Lower leg skin (tissue), 4 donors: ENCODE measurements at regions not wholly inside any gene's neighbourhood (a gene's known extent, or its start where the extent isn't known, plus 50 kb on each side); places are given as distances from the start of the nearest gene placed in this dataset.
A peak's percentile ranks its signal among the peaks of the same experiment; 100 is the strongest.

Experiments used
- DNase-seq, 2 donors: peaks; one replicate each; pipeline ENCODE4 v3.0.0-alpha.2; 2019; ENCODE audit warnings: low spot score in 2 of 2
- H3K4me3 ChIP-seq: fragments of 200-600 bp; sonication (generic); 2 replicates; pipeline ENCODE4 v1.5.1; 2017; ENCODE audit warnings: mild to moderate bottlenecking, low read depth; ENCODE audit not compliant: poor library complexity, severe bottlenecking
- POLR2A ChIP-seq, 2 donors: fragments of 450-650 bp; IDR thresholded peaks; one replicate each; pipeline ENCODE4 v1.6.1; 2016 to 2017; ENCODE audit warnings: antibody characterized with exemption in 2 of 2, mild to moderate bottlenecking in 1 of 2, moderate library complexity in 1 of 2
- whole genome bisulfite sequencing, 2 donors: methylation state at CpG; one replicate each; pipeline ENCODE4 v1.1.5; 2018; 5-methylcytosine and 5-hydroxymethylcytosine counted together
- intact Hi-C: fragments of 100-400 bp; cut with DNase I; formaldehyde crosslinking; loops from one replicate; pipeline ENCODE4 v1.15.0; 2023; ENCODE audit warnings: low total_unique reads
- TF ChIP-seq, protein P1 (sequence below), 3 donors: fragments of 450-650 bp; IDR thresholded peaks; one replicate each; pipeline ENCODE4 v1.5.1; 2016; ENCODE audit warnings: antibody characterized with exemption in 3 of 3, mild to moderate bottlenecking in 3 of 3, moderate library complexity in 2 of 3

DNA sequence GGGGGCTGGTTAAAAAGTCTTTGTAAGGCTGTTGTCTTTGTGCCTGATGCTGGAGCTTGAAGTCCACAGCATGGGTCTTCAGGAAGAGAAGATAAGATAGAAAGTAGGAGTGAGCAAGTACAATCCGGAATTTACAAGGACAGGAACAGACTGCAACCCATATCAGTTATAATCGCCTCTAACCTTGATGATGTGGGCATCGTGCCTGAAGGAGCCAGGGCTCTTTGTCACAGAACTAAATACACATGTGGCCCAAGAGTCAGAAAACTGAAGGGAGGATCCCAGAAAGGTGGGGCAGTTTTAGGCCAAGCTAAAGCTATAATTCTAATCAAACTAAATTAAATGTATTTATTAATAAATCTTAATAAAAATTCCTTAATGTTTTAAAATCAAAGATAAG is 132.2 kb downstream of the TMCO5A start:
- no peak overlapping the region for H3K4me3 ChIP-seq
- no peak for TF ChIP-seq POLR2A (IDR thresholded peaks at IDR 0.05)
- TF ChIP-seq, protein P1, sequence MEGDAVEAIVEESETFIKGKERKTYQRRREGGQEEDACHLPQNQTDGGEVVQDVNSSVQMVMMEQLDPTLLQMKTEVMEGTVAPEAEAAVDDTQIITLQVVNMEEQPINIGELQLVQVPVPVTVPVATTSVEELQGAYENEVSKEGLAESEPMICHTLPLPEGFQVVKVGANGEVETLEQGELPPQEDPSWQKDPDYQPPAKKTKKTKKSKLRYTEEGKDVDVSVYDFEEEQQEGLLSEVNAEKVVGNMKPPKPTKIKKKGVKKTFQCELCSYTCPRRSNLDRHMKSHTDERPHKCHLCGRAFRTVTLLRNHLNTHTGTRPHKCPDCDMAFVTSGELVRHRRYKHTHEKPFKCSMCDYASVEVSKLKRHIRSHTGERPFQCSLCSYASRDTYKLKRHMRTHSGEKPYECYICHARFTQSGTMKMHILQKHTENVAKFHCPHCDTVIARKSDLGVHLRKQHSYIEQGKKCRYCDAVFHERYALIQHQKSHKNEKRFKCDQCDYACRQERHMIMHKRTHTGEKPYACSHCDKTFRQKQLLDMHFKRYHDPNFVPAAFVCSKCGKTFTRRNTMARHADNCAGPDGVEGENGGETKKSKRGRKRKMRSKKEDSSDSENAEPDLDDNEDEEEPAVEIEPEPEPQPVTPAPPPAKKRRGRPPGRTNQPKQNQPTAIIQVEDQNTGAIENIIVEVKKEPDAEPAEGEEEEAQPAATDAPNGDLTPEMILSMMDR (IDR thresholded peaks at IDR 0.05), result no peak
- no peak for DNase-seq
- intact Hi-C loops, result no loop called here
- 84 to 97% methylated on average over 3 of the region's 3 CpGs for WGBS, 2 donors

DNA sequence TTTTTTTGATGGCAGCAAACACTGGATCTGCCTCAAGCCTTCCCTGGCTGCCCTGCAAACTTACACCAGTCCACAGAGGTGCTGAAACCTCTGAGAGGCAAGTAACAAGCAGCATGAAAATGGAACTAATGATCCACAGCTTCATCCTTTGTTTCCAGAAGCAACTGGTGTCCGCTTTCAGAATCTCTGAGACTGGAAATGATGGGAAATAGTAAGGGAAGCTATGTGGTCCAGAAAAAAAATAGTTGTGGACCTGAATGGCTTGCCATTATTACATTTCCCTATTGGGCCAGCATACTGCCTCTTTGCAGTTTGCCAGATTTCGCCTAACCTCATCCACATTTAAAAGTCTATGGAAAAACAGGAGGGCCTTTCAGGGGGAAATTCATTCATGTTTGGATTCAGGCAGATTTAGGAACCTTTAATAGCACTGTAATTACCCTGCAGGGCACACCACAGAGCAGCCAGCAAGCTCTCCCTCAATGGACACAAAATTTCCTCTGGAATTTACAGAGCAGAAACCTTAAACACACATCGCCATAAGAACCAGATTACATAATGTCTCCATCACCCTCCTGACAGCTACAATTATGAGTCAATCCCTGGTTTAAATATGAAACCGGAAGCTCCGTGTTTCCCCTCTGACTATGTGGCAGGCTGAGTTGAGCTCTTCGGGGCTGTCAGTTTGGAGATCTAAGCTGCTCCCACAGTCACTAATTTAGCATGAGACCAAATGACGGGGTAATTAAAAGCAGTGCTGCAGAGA is 134.4 kb downstream of the TMCO5A start:
- WGBS, 2 donors, result 17 to 18% methylated on average over 7 of the region's 7 CpGs
- peak in 1 of 2 donors; percentile 40 for DNase-seq
- no peak overlapping the region for H3K4me3 ChIP-seq
- intact Hi-C loops, result no loop called here
- TF ChIP-seq POLR2A (IDR thresholded peaks at IDR 0.05), result no peak
- TF ChIP-seq, protein P1 (IDR thresholded peaks at IDR 0.05), result no peak

DNA sequence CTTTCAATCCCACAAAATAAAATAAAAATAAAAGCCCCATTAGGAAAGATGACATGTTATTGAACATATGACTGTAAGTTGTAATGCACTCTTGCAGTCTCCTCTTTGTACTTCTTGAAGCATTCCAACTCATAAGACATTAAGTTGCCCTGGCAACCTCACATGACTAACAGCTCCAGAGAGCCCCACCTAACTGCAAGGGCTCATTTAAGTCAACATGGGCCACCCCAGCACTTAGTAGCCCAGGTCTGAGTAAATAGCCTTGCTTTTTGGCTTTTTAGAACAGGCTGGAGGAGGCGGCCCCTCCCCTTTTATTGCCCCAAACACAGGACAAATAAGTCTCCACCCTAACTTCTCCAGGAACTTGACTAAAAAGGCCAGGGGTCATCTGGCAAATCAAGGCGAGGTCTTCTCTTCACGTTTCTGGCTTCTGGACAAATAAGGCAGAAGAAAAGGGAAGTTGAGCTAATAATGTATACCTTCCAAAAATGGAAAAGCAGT is 135.1 kb downstream of the TMCO5A start:
- peak; percentile 64 to 87 for DNase-seq
- no peak overlapping the region for H3K4me3 ChIP-seq
- 24 to 31% methylated on average over 3 of the region's 3 CpGs for WGBS, 2 donors
- intact Hi-C loops, result no loop called here
- TF ChIP-seq, protein P1 (IDR thresholded peaks at IDR 0.05), result no peak
- no peak for TF ChIP-seq POLR2A (IDR thresholded peaks at IDR 0.05)

DNA sequence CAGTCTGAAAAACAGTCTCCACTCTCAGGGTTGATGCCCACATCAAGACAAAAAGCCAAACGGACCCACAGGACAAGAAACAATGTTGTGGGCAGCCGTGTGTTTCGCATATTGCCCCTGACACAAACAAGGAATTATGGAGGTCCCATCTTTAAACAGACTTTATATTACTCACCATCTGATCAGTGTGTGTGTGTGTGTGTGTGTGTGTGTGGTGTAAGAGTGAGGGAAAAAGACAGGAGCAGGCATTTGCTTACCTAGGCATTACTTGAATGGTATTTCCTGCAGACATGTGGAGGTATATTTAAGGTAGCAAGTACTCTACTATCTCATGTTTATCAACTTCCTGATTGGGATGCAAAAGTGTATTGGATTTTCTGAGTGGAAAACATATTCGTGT is 136.3 kb downstream of the TMCO5A start:
- no peak overlapping the region for H3K4me3 ChIP-seq
- DNase-seq, result no peak
- intact Hi-C loops, result no loop called here
- WGBS, 2 donors, result 85 to 88% methylated on average over 4 of the region's 4 CpGs
- TF ChIP-seq, protein P1 (IDR thresholded peaks at IDR 0.05), result no peak
- no peak for TF ChIP-seq POLR2A (IDR thresholded peaks at IDR 0.05)

DNA sequence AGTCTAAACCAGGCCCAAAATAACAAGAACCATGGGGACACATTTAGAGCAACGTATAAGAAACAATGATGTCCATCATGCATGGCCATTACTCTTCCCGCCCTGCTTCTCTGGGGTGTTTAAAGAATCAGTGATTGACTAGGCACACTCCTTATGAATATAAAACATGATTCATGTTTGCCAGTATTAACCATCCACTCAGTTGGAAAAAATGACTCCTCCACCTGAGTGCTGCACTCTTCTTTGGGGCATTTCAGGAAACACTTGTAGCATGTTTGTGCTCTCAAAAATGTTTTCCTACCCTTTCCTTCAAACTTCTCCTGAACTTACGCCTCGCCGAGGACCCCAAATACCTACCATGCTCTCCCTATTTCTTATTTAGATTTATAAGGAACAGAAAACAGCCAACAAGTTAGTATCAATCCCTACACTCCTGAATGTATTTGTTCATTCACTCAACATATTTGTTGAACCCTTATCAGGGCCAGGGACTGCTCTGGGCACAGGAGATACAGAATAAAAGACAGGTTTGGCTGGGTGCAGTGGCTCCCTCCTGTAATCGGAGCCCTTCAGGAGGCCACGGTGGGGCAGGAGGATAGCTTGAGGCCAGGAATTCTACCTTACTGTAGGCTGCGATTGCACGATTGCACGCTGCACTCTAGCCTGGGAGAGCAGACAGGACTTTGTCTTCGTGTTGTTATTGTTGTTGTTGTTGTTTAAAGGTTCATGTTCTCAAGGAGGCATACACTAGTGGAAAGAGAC is 137.0 kb downstream of the TMCO5A start:
- intact Hi-C loops, result no loop called here
- H3K4me3 ChIP-seq, result no peak overlapping the region
- TF ChIP-seq, protein P1 (IDR thresholded peaks at IDR 0.05), result no peak
- no peak for TF ChIP-seq POLR2A (IDR thresholded peaks at IDR 0.05)
- 86 to 91% methylated on average over 11 of the region's 11 CpGs for WGBS, 2 donors
- DNase-seq, result no peak
